Lung (tissue), 11 donors: ENCODE measurements at regions not wholly inside any gene's neighbourhood (a gene's known extent, or its start where the extent isn't known, plus 50 kb on each side); places are given as distances from the start of the nearest gene placed in this dataset.

Experiments
- ATAC-seq: fragments of 200-7000 bp; cut with Tn5 transposase; one replicate; pipeline ENCODE4 v1.9.1; 2020; ENCODE audit warnings: moderate number of reproducible peaks; ENCODE audit not compliant: insufficient read depth, low FRiP score
- DNase-seq, 3 donors: peaks; one replicate each; pipeline ENCODE4 v3.0.0-alpha.2; 2013 to 2017
- H3K27ac ChIP-seq, 2 donors: one replicate each; pipeline ENCODE4 v1.5.1; 2013; ENCODE audit warnings: mild to moderate bottlenecking in 2 of 2, moderate library complexity in 2 of 2, control low read depth in 1 of 2, inconsistent platforms in 1 of 2, low read depth in 1 of 2, low read length in 1 of 2
- H3K27me3 ChIP-seq, 3 donors: one replicate each; pipeline ENCODE4 v1.5.1; 2013; ENCODE audit warnings: low read length in 2 of 3; ENCODE audit not compliant: control insufficient read depth in 3 of 3, insufficient read depth in 3 of 3
- H3K36me3 ChIP-seq, 4 donors: one replicate each; pipeline ENCODE4 v1.5.1; 2013; ENCODE audit warnings: low read length in 4 of 4, mild to moderate bottlenecking in 1 of 4, moderate library complexity in 1 of 4; ENCODE audit not compliant: control insufficient read depth in 4 of 4, insufficient read depth in 4 of 4
- H3K4me1 ChIP-seq, 5 donors: one replicate each; pipeline ENCODE4 v1.5.1; 2013; ENCODE audit warnings: low read length in 5 of 5, mild to moderate bottlenecking in 2 of 5, moderate library complexity in 1 of 5; ENCODE audit not compliant: control insufficient read depth in 5 of 5, insufficient read depth in 5 of 5
- H3K4me3 ChIP-seq: one replicate; pipeline ENCODE4 v1.5.1; 2013; ENCODE audit warnings: mild to moderate bottlenecking, control low read depth, moderate library complexity
- H3K9ac ChIP-seq, 2 donors: one replicate each; pipeline ENCODE4 v1.5.1; 2013; ENCODE audit warnings: low read length in 2 of 2, control low read depth in 1 of 2; ENCODE audit not compliant: insufficient read depth in 1 of 2
- H3K9me3 ChIP-seq, 4 donors: one replicate each; pipeline ENCODE4 v1.5.1; 2013; ENCODE audit warnings: low read length in 3 of 4, mild to moderate bottlenecking in 1 of 4, moderate library complexity in 1 of 4; ENCODE audit not compliant: control insufficient read depth in 4 of 4, insufficient read depth in 3 of 4
- WGBS, 2 donors: extraction: QIAGEN DNeasy Blood & Tissue Kit; methylation state at CpG; one replicate each; pipeline ENCODE4 v1.1.7; 2013; 5-methylcytosine and 5-hydroxymethylcytosine counted together
- TF ChIP-seq, protein P1 (sequence below): IDR thresholded peaks from 2 replicates; pipeline ENCODE4 v1.5.1; 2012; ENCODE audit warnings: mild to moderate bottlenecking; ENCODE audit errors: control extremely low read depth, extremely low read depth
- donor health status: control.
- donor health status: control.
- donor health status: Bipolar disorder and iron deficiency.
- donor health status: healthy.
- donor health status: DM: yes; HTN: yes; CAD: no.

- Histone ChIP-seq H3K36me3 (no peaks in the 10 kb centered on the region), H3K27me3 (no peaks in the 10 kb centered on the region), H3K4me1 (no peaks in the 10 kb centered on the region), H3K27ac (no peak overlapping the region), H3K9me3 (peaks cover 0 to 4% (median 0%) of the 10 kb centered on the region in 4 donors), H3K9ac (no peak overlapping the region), H3K4me3 (no peak overlapping the region)
- TF ChIP-seq, protein P1, sequence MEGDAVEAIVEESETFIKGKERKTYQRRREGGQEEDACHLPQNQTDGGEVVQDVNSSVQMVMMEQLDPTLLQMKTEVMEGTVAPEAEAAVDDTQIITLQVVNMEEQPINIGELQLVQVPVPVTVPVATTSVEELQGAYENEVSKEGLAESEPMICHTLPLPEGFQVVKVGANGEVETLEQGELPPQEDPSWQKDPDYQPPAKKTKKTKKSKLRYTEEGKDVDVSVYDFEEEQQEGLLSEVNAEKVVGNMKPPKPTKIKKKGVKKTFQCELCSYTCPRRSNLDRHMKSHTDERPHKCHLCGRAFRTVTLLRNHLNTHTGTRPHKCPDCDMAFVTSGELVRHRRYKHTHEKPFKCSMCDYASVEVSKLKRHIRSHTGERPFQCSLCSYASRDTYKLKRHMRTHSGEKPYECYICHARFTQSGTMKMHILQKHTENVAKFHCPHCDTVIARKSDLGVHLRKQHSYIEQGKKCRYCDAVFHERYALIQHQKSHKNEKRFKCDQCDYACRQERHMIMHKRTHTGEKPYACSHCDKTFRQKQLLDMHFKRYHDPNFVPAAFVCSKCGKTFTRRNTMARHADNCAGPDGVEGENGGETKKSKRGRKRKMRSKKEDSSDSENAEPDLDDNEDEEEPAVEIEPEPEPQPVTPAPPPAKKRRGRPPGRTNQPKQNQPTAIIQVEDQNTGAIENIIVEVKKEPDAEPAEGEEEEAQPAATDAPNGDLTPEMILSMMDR: no peak
- ATAC-seq (no peak), DNase-seq (no peak)
- 88 to 95% methylated on average over 1 of the region's 1 CpG for WGBS, 2 donors
Observed at GRCh38 chr7:17601921-17602320, 303.5 kb downstream of the AHR start.

- no peak for ATAC-seq
- Histone ChIP-seq H3K4me3 (no peak overlapping the region), H3K4me1 (no peaks in the 10 kb centered on the region), H3K36me3 (no peaks in the 10 kb centered on the region), H3K27me3 (no peaks in the 10 kb centered on the region), H3K9ac (no peak overlapping the region), H3K9me3 (no peaks in the 10 kb centered on the region), H3K27ac (no peak overlapping the region)
- DNase-seq: no peak
- TF ChIP-seq, protein P1: no peak
- 50 to 70% methylated on average over 1 of the region's 1 CpG for WGBS, 2 donors
Observed at GRCh38 chr7:17608114-17608833, 309.8 kb downstream of the AHR start.

GRCh38 chr7:17611611-17612010 lies 313.2 kb downstream of the AHR start:
- Histone ChIP-seq H3K9ac (no peak overlapping the region), H3K27ac (no peak overlapping the region), H3K4me1 (no peaks in the 10 kb centered on the region), H3K9me3 (no peaks in the 10 kb centered on the region), H3K4me3 (no peak overlapping the region), H3K36me3 (no peaks in the 10 kb centered on the region), H3K27me3 (no peaks in the 10 kb centered on the region)
- TF ChIP-seq, protein P1: no peak
- 61 to 76% methylated on average over 4 of the region's 4 CpGs for WGBS, 2 donors
- DNase-seq: no peak
- ATAC-seq: no peak
